ENCODE measurements at regions not wholly inside any gene's neighbourhood (a gene's known extent, or its start where the extent isn't known, plus 50 kb on each side); places are given as distances from the start of the nearest gene placed in this dataset.

DNA sequence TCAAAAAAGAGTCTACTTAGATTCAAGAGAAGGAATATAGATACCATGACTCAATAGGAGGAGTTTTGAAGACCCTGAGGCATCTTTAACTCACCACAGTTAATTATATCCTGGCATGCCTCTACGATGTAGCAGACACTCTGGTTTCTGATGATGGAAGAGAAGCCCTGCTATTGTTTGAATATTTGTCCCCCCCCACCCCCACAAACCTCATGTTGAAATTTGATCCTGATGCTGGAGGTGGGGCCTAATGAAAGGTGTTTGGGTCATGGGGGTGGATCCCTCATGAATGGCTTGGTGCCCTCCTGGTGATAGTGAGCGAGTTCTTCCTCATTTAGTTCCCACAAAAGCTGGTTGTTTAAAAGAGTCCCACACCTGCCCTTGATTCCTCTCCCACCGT is 147.9 kb upstream of the TBCA start:
- no peak overlapping the region for H3K4me3 ChIP-seq (ENCODE audit: low read length)
- TF ChIP-seq, protein P1, sequence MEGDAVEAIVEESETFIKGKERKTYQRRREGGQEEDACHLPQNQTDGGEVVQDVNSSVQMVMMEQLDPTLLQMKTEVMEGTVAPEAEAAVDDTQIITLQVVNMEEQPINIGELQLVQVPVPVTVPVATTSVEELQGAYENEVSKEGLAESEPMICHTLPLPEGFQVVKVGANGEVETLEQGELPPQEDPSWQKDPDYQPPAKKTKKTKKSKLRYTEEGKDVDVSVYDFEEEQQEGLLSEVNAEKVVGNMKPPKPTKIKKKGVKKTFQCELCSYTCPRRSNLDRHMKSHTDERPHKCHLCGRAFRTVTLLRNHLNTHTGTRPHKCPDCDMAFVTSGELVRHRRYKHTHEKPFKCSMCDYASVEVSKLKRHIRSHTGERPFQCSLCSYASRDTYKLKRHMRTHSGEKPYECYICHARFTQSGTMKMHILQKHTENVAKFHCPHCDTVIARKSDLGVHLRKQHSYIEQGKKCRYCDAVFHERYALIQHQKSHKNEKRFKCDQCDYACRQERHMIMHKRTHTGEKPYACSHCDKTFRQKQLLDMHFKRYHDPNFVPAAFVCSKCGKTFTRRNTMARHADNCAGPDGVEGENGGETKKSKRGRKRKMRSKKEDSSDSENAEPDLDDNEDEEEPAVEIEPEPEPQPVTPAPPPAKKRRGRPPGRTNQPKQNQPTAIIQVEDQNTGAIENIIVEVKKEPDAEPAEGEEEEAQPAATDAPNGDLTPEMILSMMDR (conservative IDR thresholded peaks at IDR 0.05; ENCODE audit: low read depth, low read length), result no peak
- DNase-seq (ENCODE audit: low read depth), result no peak

DNA sequence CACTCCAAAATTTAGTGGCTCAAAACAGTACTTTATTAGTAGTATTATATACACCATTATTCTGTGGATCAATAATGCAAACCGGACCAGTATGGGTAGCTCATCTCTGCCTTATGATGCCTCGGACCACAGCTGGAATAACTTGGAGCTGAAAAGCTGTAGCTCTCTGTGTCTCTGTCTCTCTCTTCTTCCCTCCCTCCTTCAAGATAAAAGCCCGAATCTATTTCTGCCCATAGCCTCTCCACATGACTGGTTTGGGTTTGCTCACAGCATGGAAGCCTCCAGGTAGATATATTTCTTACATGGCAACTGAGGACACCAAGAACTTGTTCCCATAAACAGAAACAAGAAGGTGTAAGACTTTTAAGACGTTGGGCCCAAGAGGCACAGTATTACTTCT is 147.5 kb upstream of the TBCA start:
- DNase-seq (ENCODE audit: low read depth), result no peak
- TF ChIP-seq, protein P1 (conservative IDR thresholded peaks at IDR 0.05; ENCODE audit: low read depth, low read length), result no peak
- no peak overlapping the region for H3K4me3 ChIP-seq (ENCODE audit: low read length)

DNA sequence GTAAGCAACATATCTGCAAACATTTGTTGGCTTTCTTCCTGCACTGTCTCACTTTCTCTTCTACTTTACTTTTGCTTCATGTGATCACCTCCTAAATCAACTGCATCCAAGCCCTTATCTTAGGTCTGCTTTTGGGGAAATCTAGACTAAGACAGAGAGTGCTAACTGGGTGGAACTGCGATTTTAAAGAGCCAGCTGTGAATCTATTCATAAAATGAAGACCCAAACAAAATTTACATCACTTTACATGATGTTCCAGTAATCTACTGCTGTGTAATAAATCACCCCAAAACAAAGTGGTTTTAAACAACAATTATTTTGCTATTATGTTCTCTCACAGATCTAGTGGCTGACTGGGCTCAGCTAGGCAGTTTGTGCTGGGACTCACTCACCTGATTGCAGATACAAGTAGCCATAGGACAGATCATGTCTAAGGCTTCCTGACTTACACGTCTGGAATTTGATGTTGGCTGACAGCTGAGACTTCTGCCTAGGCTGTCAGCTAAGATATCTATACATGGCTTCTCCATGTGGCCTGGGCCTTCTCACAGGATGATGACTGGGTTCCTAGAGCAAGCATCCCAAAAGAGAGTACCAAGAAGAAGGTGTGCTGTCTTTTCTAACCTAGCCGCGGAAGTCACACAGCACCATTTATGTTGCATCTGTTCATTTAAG is 145.1 kb upstream of the TBCA start:
- TF ChIP-seq, protein P1 (conservative IDR thresholded peaks at IDR 0.05; ENCODE audit: low read depth, low read length), result no peak
- DNase-seq (ENCODE audit: low read depth), result no peak
- H3K4me3 ChIP-seq (ENCODE audit: low read length), result no peak overlapping the region

DNA sequence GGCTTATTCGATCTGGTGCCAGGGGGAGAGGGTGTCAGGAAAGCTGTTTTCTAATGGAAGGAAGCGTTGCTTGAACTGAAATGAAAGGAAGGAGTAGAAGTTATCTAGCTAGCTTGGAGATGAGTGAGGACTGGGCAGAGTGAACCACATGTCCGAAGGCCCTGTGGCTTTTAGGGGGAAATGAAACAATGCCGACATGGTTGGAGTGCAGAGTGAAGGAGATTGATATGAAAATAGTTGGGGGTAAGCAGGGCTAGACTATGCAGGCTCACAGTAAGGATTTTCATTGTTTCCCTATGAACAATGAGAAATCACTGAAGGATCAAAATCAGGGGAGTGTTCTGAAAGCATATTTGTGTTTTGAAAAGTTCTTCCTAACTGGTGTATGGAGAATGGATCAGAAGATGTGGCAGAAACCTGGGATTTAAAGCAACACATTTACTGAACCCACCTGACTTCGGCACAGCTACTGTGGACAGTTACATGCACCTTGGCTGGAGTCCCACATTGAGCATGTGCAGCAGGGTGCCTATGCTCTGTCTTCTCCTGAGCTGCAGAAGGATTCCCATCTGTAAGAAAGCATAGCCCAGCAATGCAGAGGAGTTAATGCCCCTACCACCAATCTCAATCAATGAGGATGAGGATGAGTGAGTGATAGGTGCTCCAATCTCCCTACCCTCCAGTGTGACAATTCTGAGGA is 144.4 kb upstream of the TBCA start:
- no peak overlapping the region for H3K4me3 ChIP-seq (ENCODE audit: low read length)
- TF ChIP-seq, protein P1 (conservative IDR thresholded peaks at IDR 0.05; ENCODE audit: low read depth, low read length), result no peak
- no peak for DNase-seq (ENCODE audit: low read depth)

DNA sequence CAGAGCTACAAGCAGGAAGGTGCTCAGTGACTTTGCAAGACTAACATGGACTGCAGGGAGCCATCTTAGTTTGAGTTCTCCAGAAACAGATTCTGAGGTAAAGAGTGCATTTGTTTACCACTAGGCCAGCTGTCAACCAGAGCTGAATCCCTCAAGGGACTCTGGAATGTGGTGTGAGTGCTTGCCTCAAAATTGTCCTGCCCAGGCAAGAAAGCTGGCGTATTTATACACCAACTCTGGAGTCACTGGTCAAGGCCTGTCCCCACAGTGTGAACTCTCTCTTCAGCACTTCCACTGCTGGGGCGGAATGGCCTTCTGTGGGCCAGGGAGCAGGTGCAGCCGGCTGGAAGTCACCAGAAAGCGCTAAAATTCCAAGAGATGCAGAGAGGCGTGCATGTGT is 139.2 kb upstream of the TBCA start:
- no peak for DNase-seq (ENCODE audit: low read depth)
- no peak overlapping the region for H3K4me3 ChIP-seq (ENCODE audit: low read length)
- TF ChIP-seq, protein P1 (conservative IDR thresholded peaks at IDR 0.05; ENCODE audit: low read depth, low read length), result no peak

DNA sequence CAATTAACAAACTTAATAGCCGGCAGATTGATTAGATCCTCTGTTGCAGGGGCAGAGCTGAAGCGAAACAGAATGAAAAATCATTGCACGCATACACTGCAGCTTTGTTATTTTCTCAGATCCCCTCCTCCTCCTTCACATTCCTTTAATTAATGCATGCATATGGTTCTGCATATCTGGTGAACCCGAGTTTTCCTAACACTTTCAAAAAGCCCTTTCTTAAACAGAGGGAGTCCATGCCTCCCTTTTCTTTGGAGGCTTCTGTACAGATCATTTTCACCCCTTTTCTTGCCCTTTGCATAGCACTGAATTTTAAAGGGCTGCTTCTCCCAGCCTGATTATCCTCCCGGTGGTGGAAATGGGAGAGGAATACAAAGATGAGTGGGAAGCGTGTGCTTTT is 136.6 kb upstream of the TBCA start:
- TF ChIP-seq, protein P1 (conservative IDR thresholded peaks at IDR 0.05; ENCODE audit: low read depth, low read length), result no peak
- no peak overlapping the region for H3K4me3 ChIP-seq (ENCODE audit: low read length)
- DNase-seq (ENCODE audit: low read depth), result no peak

All from retinal pigment epithelial cell (primary cell).